ENCODE measurements at regions not wholly inside any gene's neighbourhood (a gene's known extent, or its start where the extent isn't known, plus 50 kb on each side); places are given as distances from the start of the nearest gene placed in this dataset.
"Not testable (repeated sequence)": the region's sequence is repeated elsewhere in the genome, so short reads cannot be mapped to it uniquely, and the experiment has no call there.

DNA sequence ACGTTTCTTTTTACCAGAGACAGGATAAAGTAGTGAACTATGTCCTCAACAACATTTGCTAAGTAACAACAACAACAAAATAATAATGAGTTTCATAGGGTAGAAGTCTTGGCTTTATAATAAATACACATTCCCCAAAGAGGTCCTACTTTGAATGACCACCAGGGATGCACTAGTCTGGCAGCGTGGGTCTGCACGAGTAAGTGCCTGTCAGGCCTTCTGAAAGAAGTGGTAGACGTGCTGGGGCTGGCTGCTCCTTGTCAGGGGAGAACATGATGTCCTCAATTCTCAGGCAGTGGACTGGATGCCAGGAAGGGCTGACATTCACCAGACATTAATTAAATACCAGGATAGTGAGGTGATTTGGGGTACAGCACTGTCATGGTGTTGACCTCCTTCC lies 331.1 kb downstream of the TMEM38B start:
- H3K27ac ChIP-seq = no peak overlapping the region
- no peak for TF ChIP-seq ZFX (IDR thresholded peaks at IDR 0.05; ENCODE audit: borderline replicate concordance)

DNA sequence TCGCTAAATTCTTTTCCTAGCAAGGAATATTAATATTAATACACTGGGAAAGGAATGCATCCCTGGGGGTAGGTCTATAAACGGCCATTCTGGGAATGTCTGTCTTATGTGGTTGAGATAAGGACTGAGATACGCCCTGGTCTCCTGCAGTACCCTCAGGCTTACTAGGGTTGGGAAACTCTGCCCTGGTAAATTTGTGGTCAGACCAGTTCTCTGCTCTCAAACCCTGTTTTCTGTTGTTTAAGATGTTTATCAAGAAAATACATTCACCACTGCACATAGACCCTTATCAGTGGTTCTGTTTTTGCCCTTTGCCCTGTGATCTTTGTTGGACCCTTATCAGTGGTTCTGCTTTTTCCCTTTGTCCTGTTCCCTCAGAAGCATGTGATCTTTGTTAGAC lies 335.8 kb downstream of the TMEM38B start:
- not testable (repeated sequence) for H3K27ac ChIP-seq

DNA sequence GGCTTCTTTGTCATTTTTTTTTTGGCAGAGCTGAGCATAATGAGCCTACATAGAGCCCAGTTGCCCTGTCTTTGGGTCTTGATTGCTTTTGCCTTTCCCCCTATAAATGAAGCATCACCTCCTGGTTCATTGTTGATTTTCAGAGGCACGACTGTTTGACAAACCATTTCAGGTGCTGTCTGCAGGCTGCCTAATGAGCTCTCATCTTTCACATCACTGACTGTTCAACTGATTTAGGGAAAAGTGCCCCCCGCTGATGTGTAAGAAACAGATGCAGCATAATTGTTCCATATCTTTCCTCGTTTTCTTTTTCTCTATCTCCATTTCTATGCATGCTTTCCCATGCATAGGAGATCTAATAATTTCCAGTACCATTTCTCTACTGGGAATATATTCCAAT lies 338.6 kb downstream of the TMEM38B start:
- no peak for TF ChIP-seq ZFX (IDR thresholded peaks at IDR 0.05; ENCODE audit: borderline replicate concordance)
- TF ChIP-seq, protein P1, sequence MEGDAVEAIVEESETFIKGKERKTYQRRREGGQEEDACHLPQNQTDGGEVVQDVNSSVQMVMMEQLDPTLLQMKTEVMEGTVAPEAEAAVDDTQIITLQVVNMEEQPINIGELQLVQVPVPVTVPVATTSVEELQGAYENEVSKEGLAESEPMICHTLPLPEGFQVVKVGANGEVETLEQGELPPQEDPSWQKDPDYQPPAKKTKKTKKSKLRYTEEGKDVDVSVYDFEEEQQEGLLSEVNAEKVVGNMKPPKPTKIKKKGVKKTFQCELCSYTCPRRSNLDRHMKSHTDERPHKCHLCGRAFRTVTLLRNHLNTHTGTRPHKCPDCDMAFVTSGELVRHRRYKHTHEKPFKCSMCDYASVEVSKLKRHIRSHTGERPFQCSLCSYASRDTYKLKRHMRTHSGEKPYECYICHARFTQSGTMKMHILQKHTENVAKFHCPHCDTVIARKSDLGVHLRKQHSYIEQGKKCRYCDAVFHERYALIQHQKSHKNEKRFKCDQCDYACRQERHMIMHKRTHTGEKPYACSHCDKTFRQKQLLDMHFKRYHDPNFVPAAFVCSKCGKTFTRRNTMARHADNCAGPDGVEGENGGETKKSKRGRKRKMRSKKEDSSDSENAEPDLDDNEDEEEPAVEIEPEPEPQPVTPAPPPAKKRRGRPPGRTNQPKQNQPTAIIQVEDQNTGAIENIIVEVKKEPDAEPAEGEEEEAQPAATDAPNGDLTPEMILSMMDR (IDR thresholded peaks at IDR 0.05) = no peak
- H3K27ac ChIP-seq = no peak overlapping the region

DNA sequence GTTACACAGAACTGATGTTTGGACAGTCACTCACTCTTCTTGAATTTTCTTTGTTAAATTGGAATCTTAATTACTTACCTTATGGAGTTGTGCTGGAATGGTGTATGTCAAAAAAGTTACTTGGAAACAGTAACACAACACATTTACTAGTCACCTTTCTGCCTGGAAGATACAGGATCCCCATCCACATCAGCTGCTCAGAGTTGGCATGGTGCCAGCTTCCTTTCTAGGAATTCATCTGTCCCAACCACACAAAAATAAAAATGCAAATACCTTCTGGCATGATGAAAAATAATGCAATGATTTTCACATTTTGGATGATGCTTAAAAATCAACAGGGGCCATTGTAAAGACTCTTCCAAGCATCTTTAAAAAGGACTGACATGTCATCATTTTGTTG lies 341.5 kb downstream of the TMEM38B start:
- H3K27ac ChIP-seq = no peak overlapping the region
- TF ChIP-seq, protein P1 (IDR thresholded peaks at IDR 0.05) = no peak
- TF ChIP-seq ZFX (IDR thresholded peaks at IDR 0.05; ENCODE audit: borderline replicate concordance) = no peak

DNA sequence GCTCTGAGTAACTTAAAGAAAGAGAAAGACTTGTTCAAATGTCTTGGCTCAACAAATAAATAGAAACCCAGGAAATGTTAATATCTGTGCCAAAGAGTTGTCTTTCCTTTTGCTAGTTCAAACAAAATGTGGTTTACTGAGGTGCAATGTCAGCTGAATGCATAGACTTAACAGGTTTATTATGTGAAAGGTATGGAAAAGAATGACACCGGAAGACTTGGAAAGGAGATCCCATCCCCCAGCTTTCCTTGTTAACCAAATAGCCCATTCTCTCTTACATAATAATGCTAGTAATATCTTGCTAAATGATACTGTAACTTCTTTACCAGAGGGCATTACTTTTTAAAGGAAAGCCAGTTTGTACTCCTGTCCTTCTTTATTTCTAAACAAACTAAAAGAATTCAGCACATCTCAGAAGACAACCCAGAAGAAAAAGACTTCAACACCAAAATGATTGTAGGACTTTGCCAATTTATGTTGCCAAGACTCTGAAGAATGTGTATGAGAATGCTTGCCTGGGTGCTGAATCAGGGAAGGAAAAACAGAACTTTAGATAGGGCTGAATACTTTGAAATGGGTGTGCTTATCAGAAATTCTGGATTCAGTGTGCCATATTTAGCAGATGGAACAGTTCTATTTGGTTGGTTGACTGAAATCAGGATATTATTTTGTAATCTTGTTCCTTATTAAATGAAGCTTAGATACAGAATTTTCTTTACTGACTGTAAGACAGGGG lies 344.1 kb downstream of the TMEM38B start:
- no peak for TF ChIP-seq ZFX (IDR thresholded peaks at IDR 0.05; ENCODE audit: borderline replicate concordance)
- TF ChIP-seq, protein P1 (IDR thresholded peaks at IDR 0.05) = no peak
- H3K27ac ChIP-seq = no peak overlapping the region

DNA sequence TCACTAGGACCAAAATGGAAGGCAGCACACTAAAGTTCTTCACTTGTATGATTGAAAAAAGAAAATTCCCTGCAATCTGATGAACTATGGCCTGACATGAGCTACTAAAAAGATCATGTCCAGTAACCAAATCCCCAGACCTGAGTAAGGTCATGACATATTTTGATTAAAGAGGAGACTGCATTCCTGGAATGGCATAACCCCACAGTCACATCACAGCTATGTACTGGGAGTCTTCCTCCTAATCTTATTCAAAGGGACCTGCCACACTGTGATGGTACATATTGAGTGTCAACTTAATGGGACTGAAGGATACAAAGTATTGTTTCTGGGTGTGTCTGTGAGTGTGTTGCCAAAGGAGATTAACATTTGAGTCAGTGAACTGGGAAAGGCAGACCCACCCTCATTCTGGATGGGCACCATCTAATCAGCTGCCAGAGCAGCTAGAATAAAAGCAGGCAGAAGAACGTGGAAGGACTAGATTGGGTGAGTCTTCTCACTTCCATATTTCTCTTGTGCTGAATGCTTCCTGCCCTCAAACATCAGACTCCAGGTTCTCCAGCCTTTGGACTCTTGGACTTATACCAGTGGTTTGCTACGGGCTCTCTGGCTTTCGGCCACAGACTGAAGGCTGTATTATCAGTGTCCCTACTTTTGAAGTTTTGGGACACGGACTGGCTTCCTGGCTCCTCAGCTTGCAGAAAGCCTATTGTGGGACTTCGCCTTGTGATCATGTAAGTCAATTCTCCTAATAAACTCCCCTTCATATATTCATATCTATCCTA lies 345.0 kb downstream of the TMEM38B start:
- no peak overlapping the region for H3K27ac ChIP-seq
- TF ChIP-seq, protein P1 (IDR thresholded peaks at IDR 0.05) = no peak
- TF ChIP-seq ZFX (IDR thresholded peaks at IDR 0.05; ENCODE audit: borderline replicate concordance) = no peak

DNA sequence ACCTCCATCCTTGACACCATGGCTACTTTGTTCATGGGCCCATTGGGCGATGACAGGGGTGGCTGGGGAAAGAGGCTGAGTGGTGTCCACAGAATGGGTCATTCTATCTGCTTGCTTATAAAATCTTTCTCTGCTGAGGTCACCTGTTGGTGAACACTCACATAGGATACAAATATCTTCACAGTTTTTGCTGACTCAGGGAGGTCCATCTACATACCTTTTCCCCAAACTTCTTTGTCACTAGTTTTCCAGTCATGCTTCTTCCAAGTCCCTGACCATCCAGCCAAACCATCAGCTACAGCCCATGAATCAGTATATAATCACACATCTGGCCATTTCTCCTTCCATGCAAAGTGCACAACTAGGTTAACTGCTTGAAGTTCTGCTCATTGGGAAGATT lies 347.6 kb downstream of the TMEM38B start:
- H3K27ac ChIP-seq = not testable (repeated sequence)

DNA sequence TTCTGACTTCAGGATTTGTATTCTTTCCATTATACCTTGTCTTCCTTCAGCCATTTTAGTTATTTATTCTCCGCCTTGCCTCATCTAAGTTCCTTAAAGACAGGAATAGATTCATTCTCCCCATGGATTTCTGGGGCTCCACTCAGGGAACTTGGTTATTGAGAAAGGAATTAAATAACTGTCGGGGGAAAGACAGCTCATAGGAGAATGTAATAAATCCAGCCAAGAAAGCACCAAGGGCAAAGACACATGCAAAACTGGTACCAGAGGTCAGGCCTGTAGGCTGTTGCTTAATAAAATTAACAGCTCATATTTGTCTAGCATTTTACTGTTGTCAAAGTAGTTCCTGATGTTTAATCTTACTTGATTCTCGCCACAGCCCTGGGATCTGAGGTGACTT lies 357.2 kb downstream of the TMEM38B start:
- TF ChIP-seq, protein P1 (IDR thresholded peaks at IDR 0.05) = no peak
- TF ChIP-seq ZFX (IDR thresholded peaks at IDR 0.05; ENCODE audit: borderline replicate concordance) = no peak
- H3K27ac ChIP-seq = no peak overlapping the region

DNA sequence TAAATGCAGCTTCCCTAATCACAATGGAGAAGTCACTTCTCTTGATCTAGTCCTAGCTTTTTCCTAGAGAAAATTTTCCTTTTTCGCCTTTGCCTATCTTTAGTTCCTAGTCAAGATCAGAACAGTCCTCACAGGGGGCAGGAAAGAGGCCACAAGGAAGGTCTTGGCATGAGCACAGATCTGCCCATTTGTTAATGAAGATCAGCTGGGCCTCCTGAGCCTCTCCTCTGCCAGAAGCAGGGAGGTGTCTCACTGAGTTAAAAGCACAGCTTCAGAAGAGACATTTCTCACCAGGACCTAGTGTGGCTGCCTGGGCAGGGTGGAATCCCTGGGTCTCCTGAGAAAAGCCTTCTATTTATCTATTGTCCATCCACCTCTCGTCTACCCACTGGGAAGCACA lies 357.8 kb downstream of the TMEM38B start:
- no peak overlapping the region for H3K27ac ChIP-seq
- TF ChIP-seq, protein P1 (IDR thresholded peaks at IDR 0.05) = no peak
- TF ChIP-seq ZFX (IDR thresholded peaks at IDR 0.05; ENCODE audit: borderline replicate concordance) = no peak

Measured in 22Rv1 (cell line).